HG03108 (cell line): ENCODE measurements at regions not wholly inside any gene's neighbourhood (a gene's known extent, or its start where the extent isn't known, plus 50 kb on each side); places are given as distances from the start of the nearest gene placed in this dataset.

Experiments used
- ATAC-seq: cut with Tn5 transposase; IDR thresholded peaks from one replicate; pipeline ENCODE4 v1.9.1; 2021; ENCODE audit warnings: moderate library complexity; ENCODE audit not compliant: unreplicated experiment

GRCh38 chr7:46203926-46204325 lies 282.9 kb upstream of the IGFBP3 start:
- no peak for ATAC-seq

- ATAC-seq, result no peak
These were observed 281.3 kb upstream of the IGFBP3 start for GRCh38 chr7:46202379-46202778.

GRCh38 chr7:46201961-46202360 lies 280.9 kb upstream of the IGFBP3 start:
- no peak for ATAC-seq

GRCh38 chr7:46198701-46199100 lies 277.6 kb upstream of the IGFBP3 start:
- no peak for ATAC-seq

GRCh38 chr7:46197785-46198540 lies 276.9 kb upstream of the IGFBP3 start:
- no peak for ATAC-seq

GRCh38 chr7:46195934-46196333 lies 274.9 kb upstream of the IGFBP3 start:
- no peak for ATAC-seq

- no peak for ATAC-seq
These were observed 271.2 kb upstream of the IGFBP3 start for GRCh38 chr7:46192271-46192670.

- no peak for ATAC-seq
These were observed 270.7 kb upstream of the IGFBP3 start for GRCh38 chr7:46191776-46192175.

GRCh38 chr7:46191296-46191695 lies 270.2 kb upstream of the IGFBP3 start:
- ATAC-seq, result no peak

GRCh38 chr7:46189255-46189790 lies 268.3 kb upstream of the IGFBP3 start:
- no peak for ATAC-seq

GRCh38 chr7:46186131-46186530 lies 265.1 kb upstream of the IGFBP3 start:
- no peak for ATAC-seq

- ATAC-seq, result no peak
These were observed 258.1 kb upstream of the IGFBP3 start for GRCh38 chr7:46179061-46179610.

GRCh38 chr7:46178661-46179060 lies 257.6 kb upstream of the IGFBP3 start:
- ATAC-seq, result no peak

GRCh38 chr7:46177821-46178220 lies 256.7 kb upstream of the IGFBP3 start:
- no peak for ATAC-seq

- no peak for ATAC-seq
These were observed 254.1 kb upstream of the IGFBP3 start for GRCh38 chr7:46175221-46175620.

- ATAC-seq, result no peak
These were observed 253.1 kb upstream of the IGFBP3 start for GRCh38 chr7:46174196-46174580.

- no peak for ATAC-seq
These were observed 252.6 kb upstream of the IGFBP3 start for GRCh38 chr7:46173476-46174195.

- no peak for ATAC-seq
These were observed 249.7 kb upstream of the IGFBP3 start for GRCh38 chr7:46170792-46171191.

- ATAC-seq, result no peak
These were observed 248.9 kb upstream of the IGFBP3 start for GRCh38 chr7:46170021-46170420.

GRCh38 chr7:46169384-46169755 lies 248.3 kb upstream of the IGFBP3 start:
- no peak for ATAC-seq

GRCh38 chr7:46168671-46169383 lies 247.8 kb upstream of the IGFBP3 start:
- no peak for ATAC-seq
